ENCODE measurements at regions not wholly inside any gene's neighbourhood (a gene's known extent, or its start where the extent isn't known, plus 50 kb on each side); places are given as distances from the start of the nearest gene placed in this dataset.

- CTCF ChIA-PET, result no interaction called here
- Mint-ChIP-seq H3K36me3 (ENCODE audit: insufficient read depth, unreplicated experiment) (no peaks in the 10 kb centered on the region), H3K27ac (ENCODE audit: unreplicated experiment) (no peak overlapping the region), H3K4me1 (ENCODE audit: low read depth, unreplicated experiment) (no peaks in the 10 kb centered on the region), H3K4me3 (ENCODE audit: low read depth, unreplicated experiment) (no peak overlapping the region), H3K9me3 (ENCODE audit: low read depth, unreplicated experiment) (peaks cover 6% of the 10 kb centered on the region), H3K27me3 (ENCODE audit: unreplicated experiment) (no peaks in the 10 kb centered on the region)
- TF ChIP-seq CTCF (IDR thresholded peaks at IDR 0.05; ENCODE audit: unreplicated experiment), result no peak
- no peak for DNase-seq
- BruUV-seq (replicated peaks), result no TSS peak
- intact Hi-C loops (cut with micrococcal nuclease; ENCODE audit: unreplicated experiment), result no loop called here
Observed at GRCh38 chr12:97995559-97995958, 519.8 kb upstream of the TMPO start.

- no peak overlapping the region for H3K27ac Mint-ChIP-seq (ENCODE audit: unreplicated experiment)
- TF ChIP-seq CTCF (IDR thresholded peaks at IDR 0.05; ENCODE audit: unreplicated experiment), result no peak
- no peak overlapping the region for H3K4me3 Mint-ChIP-seq (ENCODE audit: low read depth, unreplicated experiment)
- H3K4me1 Mint-ChIP-seq (ENCODE audit: low read depth, unreplicated experiment), result peaks cover 9% of the 10 kb centered on the region
- BruUV-seq (replicated peaks), result no TSS peak
- CTCF ChIA-PET, result interaction anchor here (0.5 kb wide), 1 partner anchor 344 kb away, joined by 3 read pairs; no protein-coding TSS in a partner anchor
- H3K36me3 Mint-ChIP-seq (ENCODE audit: insufficient read depth, unreplicated experiment), result no peaks in the 10 kb centered on the region
- H3K9me3 Mint-ChIP-seq (ENCODE audit: low read depth, unreplicated experiment), result no peaks in the 10 kb centered on the region
- no peaks in the 10 kb centered on the region for H3K27me3 Mint-ChIP-seq (ENCODE audit: unreplicated experiment)
- no peak for DNase-seq
- intact Hi-C loops (cut with micrococcal nuclease; ENCODE audit: unreplicated experiment), result loop anchor here (5.0 kb wide), 3 partner anchors 371 to 1009 kb away; no protein-coding TSS in a partner anchor
Observed at GRCh38 chr12:98001430-98001829, 514.0 kb upstream of the TMPO start.

- peaks cover 2% of the 10 kb centered on the region for H3K9me3 Mint-ChIP-seq (ENCODE audit: low read depth, unreplicated experiment)
- H3K4me3 Mint-ChIP-seq (ENCODE audit: low read depth, unreplicated experiment), result no peak overlapping the region
- no TSS peak for BruUV-seq (replicated peaks)
- TF ChIP-seq CTCF (IDR thresholded peaks at IDR 0.05; ENCODE audit: unreplicated experiment), result peak; percentile 61
- peaks cover 9% of the 10 kb centered on the region for H3K4me1 Mint-ChIP-seq (ENCODE audit: low read depth, unreplicated experiment)
- no peaks in the 10 kb centered on the region for H3K36me3 Mint-ChIP-seq (ENCODE audit: insufficient read depth, unreplicated experiment)
- CTCF ChIA-PET, result interaction anchor here (0.7 kb wide), 2 partner anchors 32 to 1054 kb away, joined by 3 to 5 read pairs; no protein-coding TSS in a partner anchor
- H3K27me3 Mint-ChIP-seq (ENCODE audit: unreplicated experiment), result no peaks in the 10 kb centered on the region
- intact Hi-C loops (cut with micrococcal nuclease; ENCODE audit: unreplicated experiment), result loop anchor here (1.0 to 5.0 kb wide), 6 partner anchors 152 to 1011 kb away; no protein-coding TSS in a partner anchor
- H3K27ac Mint-ChIP-seq (ENCODE audit: unreplicated experiment), result no peak overlapping the region
- peak; percentile 72 for DNase-seq
Observed at GRCh38 chr12:98002887-98003493, 512.4 kb upstream of the TMPO start.

GRCh38 chr12:98007963-98008362, 507.4 kb upstream of the TMPO start:
- H3K9me3 Mint-ChIP-seq (ENCODE audit: low read depth, unreplicated experiment), result peaks cover 4% of the 10 kb centered on the region
- no peak for TF ChIP-seq CTCF (IDR thresholded peaks at IDR 0.05; ENCODE audit: unreplicated experiment)
- BruUV-seq (replicated peaks), result no TSS peak
- H3K27me3 Mint-ChIP-seq (ENCODE audit: unreplicated experiment), result no peaks in the 10 kb centered on the region
- CTCF ChIA-PET, result no interaction called here
- no peaks in the 10 kb centered on the region for H3K36me3 Mint-ChIP-seq (ENCODE audit: insufficient read depth, unreplicated experiment)
- H3K4me1 Mint-ChIP-seq (ENCODE audit: low read depth, unreplicated experiment), result peaks cover 5% of the 10 kb centered on the region
- H3K4me3 Mint-ChIP-seq (ENCODE audit: low read depth, unreplicated experiment), result no peak overlapping the region
- no peak for DNase-seq
- intact Hi-C loops (cut with micrococcal nuclease; ENCODE audit: unreplicated experiment), result no loop called here
- no peak overlapping the region for H3K27ac Mint-ChIP-seq (ENCODE audit: unreplicated experiment)
